Endothelial cell of umbilical vein (primary cell): ENCODE measurements at regions not wholly inside any gene's neighbourhood (a gene's known extent, or its start where the extent isn't known, plus 50 kb on each side); places are given as distances from the start of the nearest gene placed in this dataset.

Experiments
- BruUV-seq: library from RNA; stranded (reverse); fragments of 400-500 nt; replicated peaks from 2 replicates; lab custom pipeline; 2021; lab: Mats Ljungman, UMichigan
- CTCF ChIA-PET: fragments of 300-600, 350-600 bp; sonication (Branson Sonifier 250); formaldehyde crosslinking; loops from one replicate; lab custom pipeline; 2021; ENCODE audit warnings: antibody characterized with exemption, inconsistent platforms; lab: Charles Lee
- POLR2A ChIA-PET: fragments of 300-600, 350-600 bp; sonication (Branson Sonifier 250); formaldehyde crosslinking; loops from one replicate; lab custom pipeline; 2021; ENCODE audit warnings: antibody characterized with exemption, inconsistent platforms; lab: Charles Lee
- DNase-seq: peaks from one replicate; pipeline ENCODE4 v3.0.0-alpha.2; 2011; ENCODE audit warnings: low read depth, low spot score
- FAIRE-seq: peaks from 2 replicates; lab custom pipeline; 2011; peaks lifted over from hg19 to GRCh38; lab: Jason Lieb, UNC
- H2AFZ ChIP-seq: 2 replicates; pipeline ENCODE4 v1.6.0; 2012; ENCODE audit warnings: low read depth, low read length, control low read depth, inconsistent platforms
- H3K27ac ChIP-seq: 2 replicates; pipeline ENCODE4 v1.5.1; 2011; ENCODE audit warnings: low read depth, mild to moderate bottlenecking, control low read depth, low read length, moderate library complexity; ENCODE audit not compliant: insufficient read depth
- H3K27me3 ChIP-seq, 2 experiments: 2 replicates each; pipeline versions ENCODE4 v1.6.0 to v1.6.1; 2011; ENCODE audit warnings: low read length in 2 of 2, mixed read lengths in 1 of 2; ENCODE audit not compliant: control insufficient read depth in 2 of 2, insufficient read depth in 2 of 2
- H3K36me3 ChIP-seq, 2 experiments: 2 replicates in 1 of 2; 3 replicates in 1 of 2; pipeline ENCODE4 v1.5.1; 2011; ENCODE audit warnings: low read length in 2 of 2, mild to moderate bottlenecking in 1 of 2, moderate library complexity in 1 of 2; ENCODE audit not compliant: control insufficient read depth in 2 of 2, insufficient read depth in 2 of 2; ENCODE audit errors: extremely low read depth in 1 of 2
- H3K4me1 ChIP-seq: 3 replicates; pipeline ENCODE4 v1.5.1; 2011; ENCODE audit warnings: mild to moderate bottlenecking, low read length; ENCODE audit not compliant: control insufficient read depth, insufficient read depth; ENCODE audit errors: extremely low read depth
- H3K4me2 ChIP-seq: 2 replicates; pipeline ENCODE4 v1.6.1; 2011; ENCODE audit warnings: low read length, control low read depth, mixed read lengths; ENCODE audit not compliant: insufficient read depth
- H3K4me3 ChIP-seq, 3 experiments: fragments of 200-600 bp in 1 of 3; sonication (generic), shearing (Covaris generic) in 1 of 3; replicated peaks in 1 of 3; 2 replicates each; pipeline ENCODE4 v1.5.1; 2011 to 2016; ENCODE audit warnings: control low read depth in 3 of 3, low read length in 3 of 3, mild to moderate bottlenecking in 2 of 3, inconsistent platforms in 1 of 3, low read depth in 1 of 3, moderate library complexity in 1 of 3; ENCODE audit not compliant: insufficient read depth in 1 of 3
- H3K79me2 ChIP-seq: 2 replicates; pipeline ENCODE4 v1.6.0; 2012; ENCODE audit warnings: low read length, inconsistent platforms; ENCODE audit not compliant: control insufficient read depth, insufficient read depth
- H3K9ac ChIP-seq: replicated peaks from 2 replicates; pipeline ENCODE3; 2011; ENCODE audit warnings: low read length, control low read depth; ENCODE audit not compliant: insufficient read depth; ENCODE audit errors: extremely low read depth
- H3K9me1 ChIP-seq: replicated peaks from 3 replicates; pipeline ENCODE4 v1.6.0; 2011; ENCODE audit warnings: mild to moderate bottlenecking, low read length; ENCODE audit not compliant: control insufficient read depth, insufficient read depth; ENCODE audit errors: extremely low read depth
- H3K9me3 ChIP-seq: replicated peaks from 2 replicates; pipeline ENCODE4 v1.5.1; 2012; ENCODE audit warnings: low read length, inconsistent platforms; ENCODE audit not compliant: control insufficient read depth, insufficient read depth
- H4K20me1 ChIP-seq: replicated peaks from 2 replicates; pipeline ENCODE3; 2011; ENCODE audit warnings: mild to moderate bottlenecking, low read length; ENCODE audit not compliant: control insufficient read depth, insufficient read depth; ENCODE audit errors: extremely low read depth
- EZH2 ChIP-seq: IDR thresholded peaks from 2 replicates; pipeline ENCODE4 v1.6.1; 2012; ENCODE audit warnings: borderline replicate concordance, low read depth, mild to moderate bottlenecking, moderate library complexity, low read length, inconsistent platforms; ENCODE audit not compliant: severe bottlenecking
- FOS ChIP-seq: IDR thresholded peaks from 2 replicates; pipeline ENCODE4 v1.6.1; 2011; ENCODE audit warnings: mild to moderate bottlenecking, low read length, moderate library complexity, borderline replicate concordance; ENCODE audit not compliant: insufficient read depth
- GATA2 ChIP-seq: IDR thresholded peaks from 2 replicates; pipeline ENCODE4 v1.7.0; 2011; ENCODE audit warnings: low read depth, mild to moderate bottlenecking, moderate library complexity, mixed read lengths, low read length; ENCODE audit not compliant: insufficient read length, insufficient read depth
- JUN ChIP-seq: IDR thresholded peaks from 2 replicates; pipeline ENCODE4 v1.6.1; 2011; ENCODE audit warnings: borderline replicate concordance, low read depth; ENCODE audit not compliant: insufficient read length, insufficient read depth
- MYC ChIP-seq: IDR thresholded peaks from one replicate; pipeline ENCODE4 v1.6.1; 2011; ENCODE audit warnings: mild to moderate bottlenecking, low read depth, low read length
- POLR2A ChIP-seq: IDR thresholded peaks from 2 replicates; pipeline ENCODE4 v1.6.1; 2012; ENCODE audit warnings: low read depth, mild to moderate bottlenecking, control low read depth, low read length
- POLR2AphosphoS5 ChIP-seq: IDR thresholded peaks from 2 replicates; pipeline ENCODE4 v1.6.1; 2012; ENCODE audit warnings: low read depth, mild to moderate bottlenecking, control low read depth, low read length, moderate library complexity; ENCODE audit not compliant: insufficient read depth
- dilution Hi-C: fragments of 300-500 bp; cut with MboI; formaldehyde crosslinking; loops from one replicate; pipeline ENCODE4 v1.15.0; 2019; ENCODE audit warnings: low sequenced_read_pairs; ENCODE audit not compliant: extremely low pct_ligation_motif_present
- intact Hi-C: fragments of 100-400 bp; cut with micrococcal nuclease; formaldehyde crosslinking; loops from one replicate; pipeline ENCODE4 v1.10.0; 2022

- Histone ChIP-seq H4K20me1 (no peaks in the 10 kb centered on the region), H3K4me3 (no peak overlapping the region), H3K27ac (no peak overlapping the region), H3K9ac (no peak overlapping the region), H3K9me3 (no peaks in the 10 kb centered on the region), H3K27me3 (no peaks in the 10 kb centered on the region), H3K9me1 (no peaks in the 10 kb centered on the region), H2AFZ (no peak overlapping the region), H3K4me1 (peaks cover 12% of the 10 kb centered on the region), H3K36me3 (no peaks in the 10 kb centered on the region), H3K4me2 (no peak overlapping the region), H3K79me2 (no peaks in the 10 kb centered on the region)
- intact Hi-C loops = loop anchor here (5.0 kb wide), 2 partner anchors 518 to 678 kb away; no protein-coding TSS in a partner anchor
- dilution Hi-C loops = no loop called here
- POLR2A ChIA-PET = no interaction called here
- CTCF ChIA-PET = no interaction called here
- DNase-seq (no peak), FAIRE-seq (no peak)
- no peak for TF ChIP-seq EZH2
- no peak for TF ChIP-seq POLR2A
- BruUV-seq = no TSS peak
These were observed 217.3 kb upstream of the FGGY start for GRCh38 chr1:59079434-59080140.

GRCh38 chr1:59081181-59081580, 215.7 kb upstream of the FGGY start:
- H3K9me3 ChIP-seq = no peaks in the 10 kb centered on the region
- no peaks in the 10 kb centered on the region for H3K36me3 ChIP-seq
- H3K9ac ChIP-seq = no peak overlapping the region
- H4K20me1 ChIP-seq = no peaks in the 10 kb centered on the region
- ChIA-PET POLR2A (no interaction called here), CTCF (no interaction called here)
- intact Hi-C loops = loop anchor here (5.0 kb wide), 2 partner anchors 516 to 676 kb away; no protein-coding TSS in a partner anchor
- dilution Hi-C loops = no loop called here
- no peaks in the 10 kb centered on the region for H3K79me2 ChIP-seq
- no TSS peak for BruUV-seq
- DNase-seq = no peak
- TF ChIP-seq FOS (no peak), GATA2 (no peak), POLR2AphosphoS5 (no peak), JUN (no peak), MYC (no peak)
- no peak overlapping the region for H2AFZ ChIP-seq
- no peak overlapping the region for H3K4me3 ChIP-seq
- no peak for FAIRE-seq
- H3K27me3 ChIP-seq = no peaks in the 10 kb centered on the region
- no peak overlapping the region for H3K4me2 ChIP-seq
- H3K4me1 ChIP-seq = peaks cover 23% of the 10 kb centered on the region
- H3K27ac ChIP-seq = no peak overlapping the region
- no peaks in the 10 kb centered on the region for H3K9me1 ChIP-seq
